ENCODE measurements at regions not wholly inside any gene's neighbourhood (a gene's known extent, or its start where the extent isn't known, plus 50 kb on each side); places are given as distances from the start of the nearest gene placed in this dataset.
"Not testable (repeated sequence)": the region's sequence is repeated elsewhere in the genome, so short reads cannot be mapped to it uniquely, and the experiment has no call there.

- not testable (repeated sequence) for DNase-seq
Measured at GRCh38 chr2:89326455-89326854, 635.0 kb downstream of the RPIA start.

- DNase-seq = not testable (repeated sequence)
Measured at GRCh38 chr2:89328790-89329189, 637.3 kb downstream of the RPIA start.
